Spleen (tissue), 7 donors: ENCODE measurements at regions not wholly inside any gene's neighbourhood (a gene's known extent, or its start where the extent isn't known, plus 50 kb on each side); places are given as distances from the start of the nearest gene placed in this dataset.

Experiments
- CTCF ChIP-seq, 11 experiments: fragments of 200-600 bp in 7 of 11; fragments of 450-650 bp in 4 of 11; sonication (generic) in 4 of 11; IDR thresholded peaks in 8 of 11; conservative IDR thresholded peaks in 3 of 11; 1 replicate in 7 of 11; 2 replicates in 4 of 11; pipeline versions ENCODE4 v1.4.0 to v1.8.0; 2016 to 2021; ENCODE audit warnings: antibody characterized with exemption in 11 of 11, inconsistent platforms in 4 of 11, mild to moderate bottlenecking in 1 of 11
- POLR2A ChIP-seq, 3 donors: fragments of 450-650 bp; IDR thresholded peaks; one replicate each; pipeline ENCODE4 v1.5.1; 2017; ENCODE audit warnings: antibody characterized with exemption in 3 of 3, mild to moderate bottlenecking in 1 of 3
- POLR2AphosphoS5 ChIP-seq, 3 donors: sonication (generic); formaldehyde crosslinking; IDR thresholded peaks; one replicate each; pipeline ENCODE4 v1.5.1; 2017; ENCODE audit warnings: antibody characterized with exemption in 3 of 3
- donor health status: DM: no; HTN: no; CAD: no; lungs with moderate emphysema.
- donor health status: DM: no; HTN: no; CAD: no.
- donor health status: DM: no; HTN: no; CAD: no.

- TF ChIP-seq CTCF (IDR thresholded peaks at IDR 0.05 in 8 of 11, conservative IDR thresholded peaks at IDR 0.05 in 3 of 11) = no peak
- no peak for TF ChIP-seq POLR2AphosphoS5 (IDR thresholded peaks at IDR 0.05)
- no peak for TF ChIP-seq POLR2A (IDR thresholded peaks at IDR 0.05)
Observed at GRCh38 chr10:78732381-78732780, 336.4 kb upstream of the ZMIZ1 start.
